ENCODE measurements at regions not wholly inside any gene's neighbourhood (a gene's known extent, or its start where the extent isn't known, plus 50 kb on each side); places are given as distances from the start of the nearest gene placed in this dataset.

DNA sequence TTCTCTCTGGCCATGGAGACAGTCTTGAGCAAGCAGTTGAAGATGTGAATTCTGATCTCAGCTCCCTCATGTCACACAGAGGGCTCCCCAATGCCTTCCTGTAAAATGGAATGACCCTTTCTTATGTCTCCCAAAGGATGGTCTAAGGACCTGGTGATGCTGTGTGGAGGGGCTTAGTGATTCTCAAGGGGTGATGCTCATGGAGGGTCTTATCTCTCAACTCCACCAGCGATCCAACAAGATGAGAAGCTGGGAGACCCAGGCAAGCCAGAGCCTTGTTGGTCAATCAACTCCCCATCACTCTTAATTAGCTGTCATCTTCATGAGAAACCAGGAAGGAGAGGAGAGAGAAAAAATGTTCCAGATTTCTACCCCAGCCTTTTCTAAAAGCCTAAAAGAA is 78.0 kb upstream of the SORCS3 start (continued):
- TF ChIP-seq, protein P1, sequence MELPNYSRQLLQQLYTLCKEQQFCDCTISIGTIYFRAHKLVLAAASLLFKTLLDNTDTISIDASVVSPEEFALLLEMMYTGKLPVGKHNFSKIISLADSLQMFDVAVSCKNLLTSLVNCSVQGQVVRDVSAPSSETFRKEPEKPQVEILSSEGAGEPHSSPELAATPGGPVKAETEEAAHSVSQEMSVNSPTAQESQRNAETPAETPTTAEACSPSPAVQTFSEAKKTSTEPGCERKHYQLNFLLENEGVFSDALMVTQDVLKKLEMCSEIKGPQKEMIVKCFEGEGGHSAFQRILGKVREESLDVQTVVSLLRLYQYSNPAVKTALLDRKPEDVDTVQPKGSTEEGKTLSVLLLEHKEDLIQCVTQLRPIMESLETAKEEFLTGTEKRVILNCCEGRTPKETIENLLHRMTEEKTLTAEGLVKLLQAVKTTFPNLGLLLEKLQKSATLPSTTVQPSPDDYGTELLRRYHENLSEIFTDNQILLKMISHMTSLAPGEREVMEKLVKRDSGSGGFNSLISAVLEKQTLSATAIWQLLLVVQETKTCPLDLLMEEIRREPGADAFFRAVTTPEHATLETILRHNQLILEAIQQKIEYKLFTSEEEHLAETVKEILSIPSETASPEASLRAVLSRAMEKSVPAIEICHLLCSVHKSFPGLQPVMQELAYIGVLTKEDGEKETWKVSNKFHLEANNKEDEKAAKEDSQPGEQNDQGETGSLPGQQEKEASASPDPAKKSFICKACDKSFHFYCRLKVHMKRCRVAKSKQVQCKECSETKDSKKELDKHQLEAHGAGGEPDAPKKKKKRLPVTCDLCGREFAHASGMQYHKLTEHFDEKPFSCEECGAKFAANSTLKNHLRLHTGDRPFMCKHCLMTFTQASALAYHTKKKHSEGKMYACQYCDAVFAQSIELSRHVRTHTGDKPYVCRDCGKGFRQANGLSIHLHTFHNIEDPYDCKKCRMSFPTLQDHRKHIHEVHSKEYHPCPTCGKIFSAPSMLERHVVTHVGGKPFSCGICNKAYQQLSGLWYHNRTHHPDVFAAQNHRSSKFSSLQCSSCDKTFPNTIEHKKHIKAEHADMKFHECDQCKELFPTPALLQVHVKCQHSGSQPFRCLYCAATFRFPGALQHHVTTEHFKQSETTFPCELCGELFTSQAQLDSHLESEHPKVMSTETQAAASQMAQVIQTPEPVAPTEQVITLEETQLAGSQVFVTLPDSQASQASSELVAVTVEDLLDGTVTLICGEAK (IDR thresholded peaks at IDR 0.05) = no peak
- TF ChIP-seq, protein P1 (CRISPR knock-in tag; IDR thresholded peaks at IDR 0.05) = no peak
- TF ChIP-seq NONO (IDR thresholded peaks at IDR 0.05) = no peak
- TF ChIP-seq NONO (CRISPR knock-in tag; conservative IDR thresholded peaks at IDR 0.05) = no peak
- TF ChIP-seq ZNF629 (CRISPR knock-in tag; conservative IDR thresholded peaks at IDR 0.05) = no peak
- TF ChIP-seq EHMT2 (IDR thresholded peaks at IDR 0.05; ENCODE audit: borderline replicate concordance, low read depth, low read length) = no peak
- no peak for TF ChIP-seq ZNF33B (CRISPR knock-in tag; IDR thresholded peaks at IDR 0.05)
- no peak for TF ChIP-seq ZNF670 (CRISPR knock-in tag; IDR thresholded peaks at IDR 0.05; ENCODE audit: borderline replicate concordance)
- no peak for TF ChIP-seq MXI1 (IDR thresholded peaks at IDR 0.05; ENCODE audit: borderline replicate concordance, low read depth, low read length)
- TF ChIP-seq TBX3 (IDR thresholded peaks at IDR 0.05; ENCODE audit: borderline replicate concordance) = no peak
- TF ChIP-seq, protein P2, sequence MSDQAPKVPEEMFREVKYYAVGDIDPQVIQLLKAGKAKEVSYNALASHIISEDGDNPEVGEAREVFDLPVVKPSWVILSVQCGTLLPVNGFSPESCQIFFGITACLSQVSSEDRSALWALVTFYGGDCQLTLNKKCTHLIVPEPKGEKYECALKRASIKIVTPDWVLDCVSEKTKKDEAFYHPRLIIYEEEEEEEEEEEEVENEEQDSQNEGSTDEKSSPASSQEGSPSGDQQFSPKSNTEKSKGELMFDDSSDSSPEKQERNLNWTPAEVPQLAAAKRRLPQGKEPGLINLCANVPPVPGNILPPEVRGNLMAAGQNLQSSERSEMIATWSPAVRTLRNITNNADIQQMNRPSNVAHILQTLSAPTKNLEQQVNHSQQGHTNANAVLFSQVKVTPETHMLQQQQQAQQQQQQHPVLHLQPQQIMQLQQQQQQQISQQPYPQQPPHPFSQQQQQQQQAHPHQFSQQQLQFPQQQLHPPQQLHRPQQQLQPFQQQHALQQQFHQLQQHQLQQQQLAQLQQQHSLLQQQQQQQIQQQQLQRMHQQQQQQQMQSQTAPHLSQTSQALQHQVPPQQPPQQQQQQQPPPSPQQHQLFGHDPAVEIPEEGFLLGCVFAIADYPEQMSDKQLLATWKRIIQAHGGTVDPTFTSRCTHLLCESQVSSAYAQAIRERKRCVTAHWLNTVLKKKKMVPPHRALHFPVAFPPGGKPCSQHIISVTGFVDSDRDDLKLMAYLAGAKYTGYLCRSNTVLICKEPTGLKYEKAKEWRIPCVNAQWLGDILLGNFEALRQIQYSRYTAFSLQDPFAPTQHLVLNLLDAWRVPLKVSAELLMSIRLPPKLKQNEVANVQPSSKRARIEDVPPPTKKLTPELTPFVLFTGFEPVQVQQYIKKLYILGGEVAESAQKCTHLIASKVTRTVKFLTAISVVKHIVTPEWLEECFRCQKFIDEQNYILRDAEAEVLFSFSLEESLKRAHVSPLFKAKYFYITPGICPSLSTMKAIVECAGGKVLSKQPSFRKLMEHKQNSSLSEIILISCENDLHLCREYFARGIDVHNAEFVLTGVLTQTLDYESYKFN (CRISPR knock-in tag; conservative IDR thresholded peaks at IDR 0.05) = no peak
